HG03175 (cell line): ENCODE measurements at regions not wholly inside any gene's neighbourhood (a gene's known extent, or its start where the extent isn't known, plus 50 kb on each side); places are given as distances from the start of the nearest gene placed in this dataset.

Experiments used
- ATAC-seq: cut with Tn5 transposase; IDR thresholded peaks from one replicate; pipeline ENCODE4 v1.9.1; 2021; ENCODE audit warnings: mild to moderate bottlenecking, moderate library complexity; ENCODE audit not compliant: unreplicated experiment

DNA sequence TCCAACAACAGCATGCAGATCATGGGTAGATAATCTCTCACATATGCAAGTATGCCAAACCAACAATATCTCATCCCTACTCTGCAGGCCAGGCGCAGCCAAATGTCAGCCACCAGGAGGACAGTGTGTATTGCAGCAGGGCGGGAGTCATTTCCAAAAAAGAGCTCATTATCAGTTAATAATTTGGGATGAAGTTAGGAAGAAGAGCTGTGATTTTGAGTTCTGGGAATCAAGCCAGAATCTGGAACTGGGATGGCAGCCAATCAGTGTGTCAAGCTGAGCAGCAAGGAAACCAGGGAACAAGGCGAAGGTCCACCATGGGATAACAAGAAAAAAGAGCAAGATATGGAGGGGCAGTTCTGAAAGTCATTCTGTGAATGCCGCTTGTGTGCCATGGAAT, 88.2 kb upstream of the CAMK2D start:
- ATAC-seq, result no peak

DNA sequence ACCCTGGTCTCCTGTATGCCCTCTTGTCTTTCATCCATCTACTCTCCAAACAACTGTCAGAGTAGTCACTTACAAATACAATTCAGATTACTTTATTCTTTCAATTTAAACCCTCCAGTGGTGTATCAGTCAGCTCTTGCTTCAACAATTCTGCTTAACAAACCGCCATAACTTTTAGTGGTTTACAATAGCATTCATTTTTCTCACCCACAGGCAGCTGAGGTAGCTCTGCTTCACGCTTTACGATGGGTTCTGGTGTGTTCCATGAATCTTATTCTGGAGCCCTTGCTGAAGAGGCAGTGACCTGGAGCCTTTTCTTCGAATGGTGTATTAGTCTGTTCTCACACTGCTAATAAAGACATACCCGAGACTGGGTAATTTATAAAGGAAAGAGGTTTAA, 86.2 kb upstream of the CAMK2D start:
- ATAC-seq, result no peak

DNA sequence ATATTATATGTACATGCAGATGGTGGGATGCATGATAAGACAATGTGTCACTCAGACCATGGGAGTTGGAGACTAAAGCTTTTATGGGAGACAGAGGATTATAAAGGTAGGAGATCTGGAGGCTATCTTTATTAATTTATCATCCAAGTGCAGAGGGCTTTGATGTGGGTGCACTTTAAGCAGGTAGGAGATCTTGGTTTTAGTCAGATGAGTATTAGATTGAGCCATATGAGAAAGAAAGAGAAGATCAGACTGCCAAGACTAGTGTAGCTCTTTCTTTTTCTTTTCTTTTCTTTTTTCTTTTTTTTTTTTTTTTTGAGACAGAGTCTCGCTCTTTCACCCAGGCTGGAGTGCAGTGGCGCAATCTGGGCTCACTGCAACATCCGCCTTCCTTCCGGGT, 84.9 kb upstream of the CAMK2D start:
- no peak for ATAC-seq

DNA sequence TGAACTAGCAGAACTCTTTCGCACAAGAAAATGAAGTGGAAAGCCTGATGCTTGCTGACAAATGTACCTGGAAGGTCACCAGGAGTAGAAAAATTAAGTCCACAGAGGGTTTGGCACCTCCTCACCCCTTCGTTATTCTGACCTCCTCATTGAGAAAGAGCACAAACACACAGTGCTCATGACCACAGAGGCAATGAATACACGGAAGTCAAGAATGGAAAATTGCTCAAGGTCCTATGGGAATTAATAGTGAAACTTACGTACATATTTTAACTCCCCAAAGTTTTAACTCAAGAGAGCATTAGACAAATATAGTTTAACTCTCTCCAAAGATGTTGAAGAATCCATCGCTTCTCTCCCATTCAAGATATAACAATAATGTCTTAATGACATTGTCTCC, 83.6 kb upstream of the CAMK2D start:
- no peak for ATAC-seq

DNA sequence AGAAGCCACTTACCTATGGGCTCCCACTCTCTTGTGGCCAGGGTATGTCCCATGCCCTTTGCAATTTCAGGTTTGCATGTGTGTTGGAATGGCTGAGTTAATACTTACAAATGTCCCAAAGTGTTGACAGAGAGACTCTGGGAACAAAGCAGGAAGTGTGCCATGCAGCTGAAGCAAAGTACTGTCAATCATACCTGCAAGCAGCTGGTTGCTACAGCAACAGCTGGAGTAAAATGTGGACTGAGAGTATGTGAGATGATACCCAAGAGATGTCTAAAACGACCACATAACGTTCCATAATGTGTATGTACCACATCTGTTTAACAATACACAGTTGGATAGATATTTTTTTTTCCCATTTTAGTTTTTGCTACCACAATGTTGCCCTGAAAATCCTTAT, 82.8 kb upstream of the CAMK2D start:
- peak; percentile 73 for ATAC-seq

DNA sequence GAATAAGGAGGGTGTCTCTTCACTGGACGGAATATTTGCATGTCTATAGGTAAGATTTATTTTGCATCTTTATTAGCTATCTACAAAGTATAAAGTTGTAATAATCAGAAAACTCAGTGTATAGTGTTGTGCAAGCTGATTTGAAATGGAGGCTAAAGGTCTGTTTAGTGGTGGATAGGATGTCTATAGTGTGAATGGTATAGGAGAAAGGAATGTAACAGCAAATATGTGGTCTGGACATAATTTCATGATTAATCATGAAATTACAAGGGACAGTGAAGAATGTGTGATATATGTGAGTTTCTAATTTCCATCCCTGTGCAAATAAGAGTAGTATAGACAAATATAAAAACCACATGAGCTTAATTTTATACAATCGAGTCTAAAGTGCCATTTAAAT, 79.3 kb upstream of the CAMK2D start:
- no peak for ATAC-seq

DNA sequence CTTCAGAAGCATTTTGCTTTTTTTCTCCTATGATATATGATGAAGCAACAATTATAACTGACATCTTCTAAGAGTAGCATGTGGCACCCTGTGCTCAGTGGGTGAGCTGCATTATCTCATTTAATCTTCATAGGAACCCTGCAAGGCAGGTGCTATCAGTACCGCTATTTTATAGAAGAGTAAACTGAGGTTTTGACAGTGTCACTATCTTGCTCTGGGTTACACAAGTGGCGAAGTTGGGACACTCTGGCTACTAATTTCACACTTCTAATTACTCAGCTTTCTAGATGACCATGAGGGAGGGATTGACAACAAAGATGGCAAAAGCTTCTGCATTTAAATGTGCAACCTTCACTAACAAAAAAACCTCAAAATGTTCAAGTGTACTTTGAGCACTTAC, 76.9 kb upstream of the CAMK2D start:
- ATAC-seq, result no peak

DNA sequence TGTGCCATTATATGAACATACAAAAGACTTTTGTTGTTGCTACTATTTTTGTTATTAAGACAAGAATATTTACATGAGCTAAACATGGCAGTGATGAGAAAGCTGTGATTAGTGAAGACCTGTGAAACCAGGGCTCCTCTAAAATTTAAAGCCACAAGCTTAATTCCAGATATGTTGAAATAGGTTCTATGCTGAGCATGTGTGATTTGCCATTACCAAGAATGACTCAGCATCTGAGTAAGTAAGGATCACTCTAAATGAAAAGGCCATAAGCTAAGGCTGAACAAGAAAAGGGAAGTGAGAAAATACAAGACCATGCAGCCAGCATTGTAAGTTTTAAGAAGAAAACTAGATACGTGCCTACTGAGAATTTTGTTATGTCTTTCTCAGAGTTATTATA, 75.9 kb upstream of the CAMK2D start:
- ATAC-seq, result peak; percentile 100

DNA sequence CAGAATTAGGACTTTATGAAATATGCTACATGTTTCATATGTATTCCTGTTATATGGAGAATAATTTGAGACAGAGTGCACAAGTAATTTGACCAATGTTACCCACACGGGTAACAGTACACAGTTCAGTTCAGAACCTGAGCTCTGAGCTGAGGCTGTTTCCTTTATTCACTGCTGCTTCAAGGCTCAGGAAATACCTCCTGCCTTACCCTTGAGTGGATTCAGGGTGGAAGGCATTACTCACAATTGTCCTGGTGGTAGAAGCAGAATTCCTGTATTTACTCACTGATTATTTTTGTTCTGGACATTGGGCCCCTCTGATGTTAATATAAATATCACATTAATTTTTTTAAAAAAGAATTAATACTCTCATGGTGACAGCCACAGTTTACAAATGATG, 73.5 kb upstream of the CAMK2D start:
- ATAC-seq, result no peak

DNA sequence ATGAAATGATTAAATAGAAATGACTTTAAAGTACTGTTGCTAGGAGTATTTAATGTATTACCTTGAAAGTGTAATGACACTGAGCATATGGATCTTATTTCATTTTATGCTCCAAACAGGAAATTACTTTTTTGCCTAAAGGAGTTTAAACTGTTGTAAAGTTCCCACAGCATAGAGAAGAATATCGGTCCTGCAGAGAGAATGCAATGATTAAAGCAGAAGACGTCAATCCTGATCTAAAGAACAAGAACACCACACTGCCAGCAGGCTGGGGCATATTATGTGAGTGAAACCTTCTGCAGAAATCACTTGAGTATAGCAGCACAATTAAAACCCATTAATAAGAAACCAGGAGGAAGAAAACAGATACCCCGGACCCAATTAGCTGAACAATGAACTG, 72.8 kb upstream of the CAMK2D start:
- no peak for ATAC-seq

DNA sequence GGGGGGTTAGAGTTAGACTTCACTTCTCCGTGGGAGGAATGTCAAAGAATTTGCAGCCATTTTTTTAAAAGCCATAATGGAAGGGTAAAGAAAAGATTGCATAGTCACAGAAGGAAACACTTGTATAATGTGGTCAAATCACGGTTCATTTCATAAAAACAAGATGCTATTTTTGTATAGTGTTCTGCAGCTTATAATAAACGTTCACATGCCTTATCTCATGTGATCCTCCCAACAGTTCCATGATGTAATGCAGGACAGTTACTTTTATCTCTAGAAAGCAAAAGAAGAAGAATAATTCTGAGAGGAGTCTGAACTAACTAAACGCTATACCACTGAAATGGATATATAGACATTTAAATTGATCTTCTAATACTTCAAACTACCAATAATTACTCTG, 71.3 kb upstream of the CAMK2D start:
- ATAC-seq, result no peak

DNA sequence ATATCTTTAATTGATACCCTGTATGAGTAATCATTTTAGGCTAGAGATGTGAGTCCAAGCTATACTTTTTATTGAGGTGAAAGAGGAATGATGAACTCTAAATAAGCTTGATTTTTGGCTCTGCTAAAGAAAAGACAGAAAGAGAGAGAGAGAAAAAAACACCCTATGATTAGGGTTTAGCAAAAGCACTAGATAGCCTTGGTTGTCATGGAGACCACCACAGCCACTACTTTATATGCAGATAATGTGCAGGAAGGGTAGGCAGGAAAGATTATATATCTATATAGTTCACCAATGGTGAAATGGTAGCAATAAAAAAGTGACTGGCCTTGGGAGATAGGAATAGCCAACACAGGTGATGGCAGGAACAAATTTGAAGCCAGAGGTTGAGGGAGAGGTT, 69.9 kb upstream of the CAMK2D start:
- ATAC-seq, result no peak

DNA sequence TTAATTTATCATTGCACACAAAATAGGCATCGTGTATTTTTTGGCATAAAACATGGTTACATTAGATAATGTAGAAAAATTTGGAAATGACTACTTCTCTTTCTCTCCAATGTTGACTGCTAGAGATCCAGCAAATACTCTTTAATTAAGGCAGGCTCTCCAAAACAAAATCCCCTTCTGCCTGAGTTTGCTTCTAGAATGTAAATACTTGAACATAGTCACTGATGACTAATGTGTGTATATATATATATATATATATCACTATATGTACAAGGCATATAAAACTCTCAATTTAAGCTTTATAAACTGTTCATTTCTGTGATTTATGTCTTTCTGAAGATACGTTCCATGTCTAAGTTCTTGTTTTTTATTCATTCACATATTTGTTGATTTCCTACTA, 67.2 kb upstream of the CAMK2D start:
- no peak for ATAC-seq

DNA sequence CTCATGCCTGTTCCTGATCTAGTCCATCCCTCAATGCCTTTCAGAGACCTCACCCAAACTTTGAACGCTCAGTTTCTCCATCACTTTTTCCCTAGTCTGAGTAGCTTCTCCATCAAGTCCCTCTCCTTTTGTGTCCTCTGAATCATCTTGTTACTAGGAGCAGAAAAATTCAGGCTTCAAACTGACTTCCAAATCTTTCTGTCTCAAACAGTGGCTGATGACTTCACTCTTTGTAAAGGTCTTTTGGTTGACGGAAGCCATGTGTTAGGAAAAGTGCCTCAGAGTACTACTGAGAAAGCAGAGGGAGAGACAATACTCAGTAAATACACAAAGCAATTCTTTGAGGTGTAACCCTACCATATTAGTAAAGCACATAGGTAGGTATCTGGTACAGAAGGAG, 65.7 kb upstream of the CAMK2D start:
- ATAC-seq, result no peak

DNA sequence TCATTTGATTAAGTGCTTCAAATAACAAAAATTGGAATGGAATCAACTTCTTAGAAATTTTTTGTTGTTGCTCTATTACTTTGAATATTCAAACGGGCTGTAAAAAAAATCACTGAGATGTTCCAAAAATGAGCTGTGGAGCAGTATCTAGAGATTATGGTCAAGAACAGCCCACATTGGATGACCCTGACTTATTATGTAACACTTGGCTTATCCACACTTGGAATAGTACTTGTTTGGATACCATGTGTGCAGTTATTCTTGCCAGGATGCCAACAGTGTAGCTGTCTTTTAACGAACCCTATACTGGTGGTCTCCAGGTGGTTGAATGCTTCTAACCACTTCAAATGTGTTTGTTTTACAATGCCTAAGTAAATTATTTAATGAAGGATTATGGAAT, 64.9 kb upstream of the CAMK2D start:
- no peak for ATAC-seq

DNA sequence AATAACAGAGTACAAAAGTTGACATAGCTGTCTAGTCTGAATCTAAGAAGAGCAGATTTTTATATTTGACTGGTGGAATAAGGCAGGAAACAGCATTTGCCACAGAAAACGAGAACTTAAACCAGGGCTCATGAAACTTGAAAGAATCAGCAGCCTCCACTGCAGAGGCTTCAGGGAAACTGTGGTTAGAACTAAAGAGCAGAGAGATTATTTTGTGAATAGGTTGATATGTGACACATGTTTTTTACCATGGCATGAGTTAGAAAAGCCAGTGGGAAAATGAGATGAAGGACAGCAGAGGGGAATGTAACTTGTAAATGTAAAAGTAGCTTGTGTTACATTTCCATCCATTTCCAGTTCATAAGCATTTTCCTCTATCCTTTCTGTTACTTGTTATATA, 63.7 kb upstream of the CAMK2D start:
- peak; percentile 57 for ATAC-seq

DNA sequence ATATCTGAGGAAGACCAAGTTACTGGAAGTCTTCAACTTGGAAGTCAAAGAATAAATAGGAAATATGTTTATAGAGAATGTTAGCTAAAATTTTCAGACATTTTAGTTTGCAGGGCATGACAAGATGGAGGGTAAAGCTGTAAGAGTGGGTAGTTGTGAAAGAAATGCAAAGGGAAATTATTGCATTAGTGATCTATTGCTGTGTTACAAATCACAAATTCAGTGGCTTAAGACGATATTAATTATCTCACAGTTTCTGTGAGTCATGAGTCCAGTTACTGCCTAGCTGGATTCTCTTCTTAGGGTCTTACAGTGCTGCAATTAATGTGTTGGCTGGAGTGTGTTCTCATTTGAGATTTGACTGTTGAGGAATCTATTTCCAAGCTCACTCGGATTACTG, 62.9 kb upstream of the CAMK2D start:
- ATAC-seq, result no peak

DNA sequence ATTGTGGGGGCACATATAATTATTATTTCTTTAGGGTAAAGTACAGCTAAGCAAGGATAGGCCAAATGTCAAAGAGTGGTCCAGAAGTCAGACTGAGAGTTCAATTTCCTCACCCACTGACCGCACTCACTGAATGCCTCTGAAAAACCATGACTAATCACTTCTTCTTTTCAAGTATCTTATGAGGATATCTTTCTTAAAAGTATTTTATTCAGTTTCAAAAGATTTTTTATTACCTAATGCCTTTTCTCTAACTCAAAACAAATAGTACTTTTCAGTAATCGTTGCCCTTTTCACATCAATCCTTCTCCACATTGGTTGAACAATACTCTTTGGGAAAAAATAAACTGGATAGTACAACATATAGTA, 61.7 kb upstream of the CAMK2D start:
- ATAC-seq, result peak; percentile 71

DNA sequence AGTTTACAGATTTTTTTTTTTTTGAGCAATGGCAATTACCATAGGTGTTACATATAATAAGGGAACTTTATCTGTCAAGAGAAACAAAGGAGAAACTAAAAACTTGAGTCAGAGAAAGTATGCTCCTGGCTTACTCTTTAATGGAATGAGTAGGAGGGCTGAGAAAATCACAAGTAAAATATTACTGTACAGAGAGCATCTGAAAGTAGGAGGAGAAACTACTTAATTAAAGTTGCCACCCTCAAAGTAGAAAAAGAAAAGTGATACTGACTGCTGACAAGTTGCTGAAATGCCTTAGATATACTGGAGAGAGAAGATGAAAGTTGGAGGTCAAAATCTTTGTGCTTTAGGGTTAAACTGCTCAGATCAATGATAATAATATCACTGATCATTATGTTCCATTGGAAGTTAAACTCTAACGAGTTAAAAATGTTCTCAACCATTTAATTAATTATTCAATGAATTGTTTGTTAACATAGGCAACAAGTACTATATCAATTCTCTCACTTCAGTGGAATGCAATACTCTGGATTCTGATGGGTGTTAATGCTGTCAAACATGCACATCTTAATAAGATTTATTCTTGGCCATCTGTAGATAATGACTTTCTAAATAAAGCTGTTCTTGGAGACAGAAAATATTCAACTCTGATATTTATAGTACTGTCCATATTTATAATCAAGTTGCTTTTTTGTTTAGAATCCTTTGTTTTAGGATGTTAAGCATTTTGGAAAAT, 61.2 kb upstream of the CAMK2D start:
- ATAC-seq, result peak; percentile 74

DNA sequence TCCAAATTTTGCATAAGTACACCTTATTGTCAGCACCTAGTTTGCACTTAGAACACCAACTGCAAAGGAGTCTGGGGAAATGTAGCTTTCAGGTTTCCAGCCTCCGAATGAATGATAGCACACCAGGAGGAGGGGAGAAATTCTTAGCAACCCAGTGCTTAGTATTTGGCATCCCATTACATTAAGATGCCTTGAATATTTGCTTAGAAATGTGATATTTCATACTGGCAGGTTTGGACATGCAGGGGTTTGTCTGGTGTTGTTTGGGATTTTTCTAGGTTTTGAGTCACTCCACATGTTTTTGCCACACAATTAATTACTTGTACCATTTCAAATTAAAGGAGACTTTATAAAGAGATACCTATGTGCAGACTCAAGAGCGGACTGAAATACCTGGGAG, 60.3 kb upstream of the CAMK2D start:
- no peak for ATAC-seq

DNA sequence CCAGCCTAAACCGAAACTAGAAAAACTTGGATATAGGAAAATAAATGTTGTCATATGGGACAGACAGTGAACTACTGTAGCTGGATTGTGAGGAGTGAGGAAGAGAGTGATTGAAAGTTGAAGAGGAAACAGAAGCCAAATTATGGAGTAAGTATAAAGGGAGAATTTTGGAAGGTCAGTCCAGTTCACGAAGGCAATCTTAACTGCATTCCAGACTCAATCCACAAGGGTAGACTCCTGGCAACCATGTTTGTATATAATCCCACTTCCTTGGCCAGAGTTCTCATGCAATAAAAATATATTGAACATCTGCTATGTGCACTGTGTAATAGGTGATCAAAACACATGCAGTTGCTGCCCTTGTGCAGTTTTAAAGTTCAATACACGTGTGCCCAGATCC, 58.6 kb upstream of the CAMK2D start:
- no peak for ATAC-seq

DNA sequence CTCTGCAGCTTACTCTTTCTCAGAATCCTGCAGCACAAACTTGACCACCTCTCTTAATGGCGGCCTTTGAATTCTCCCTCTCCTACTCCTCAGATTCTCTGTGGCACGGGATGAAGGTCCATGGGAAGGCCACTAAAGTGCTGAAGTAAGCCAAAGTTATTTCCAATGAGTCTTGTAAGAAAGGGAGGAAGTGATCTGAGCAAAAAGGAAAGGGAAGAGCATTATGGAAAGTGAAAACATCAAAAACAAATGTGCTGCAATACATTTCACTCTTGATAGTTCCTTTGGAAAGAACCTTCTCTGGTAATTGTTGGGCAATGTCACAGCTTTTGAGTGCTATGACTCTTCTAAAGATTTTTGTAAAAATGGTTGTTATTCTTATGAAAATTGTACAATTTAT, 54.3 kb upstream of the CAMK2D start:
- no peak for ATAC-seq

DNA sequence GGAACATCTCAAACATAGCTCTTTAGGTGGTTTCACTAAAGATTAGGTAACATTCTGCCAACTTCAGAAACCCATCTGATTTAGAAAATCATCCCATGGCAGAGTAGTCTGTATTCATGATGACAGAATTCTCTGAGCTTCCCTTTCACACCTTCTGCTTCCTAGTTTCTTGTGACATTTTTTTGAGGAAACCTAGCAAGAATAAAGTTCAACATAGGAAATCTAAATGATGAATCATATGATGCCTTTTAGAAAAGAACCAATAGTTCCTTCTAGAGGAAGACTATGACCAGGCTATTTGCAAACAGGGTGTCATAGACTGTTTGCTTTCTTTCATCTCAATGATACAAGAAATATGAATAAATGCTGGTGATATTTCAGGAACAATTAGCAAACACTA, 49.8 kb upstream of the CAMK2D start:
- ATAC-seq, result no peak
